ENCODE measurements at regions not wholly inside any gene's neighbourhood (a gene's known extent, or its start where the extent isn't known, plus 50 kb on each side); places are given as distances from the start of the nearest gene placed in this dataset.

DNA sequence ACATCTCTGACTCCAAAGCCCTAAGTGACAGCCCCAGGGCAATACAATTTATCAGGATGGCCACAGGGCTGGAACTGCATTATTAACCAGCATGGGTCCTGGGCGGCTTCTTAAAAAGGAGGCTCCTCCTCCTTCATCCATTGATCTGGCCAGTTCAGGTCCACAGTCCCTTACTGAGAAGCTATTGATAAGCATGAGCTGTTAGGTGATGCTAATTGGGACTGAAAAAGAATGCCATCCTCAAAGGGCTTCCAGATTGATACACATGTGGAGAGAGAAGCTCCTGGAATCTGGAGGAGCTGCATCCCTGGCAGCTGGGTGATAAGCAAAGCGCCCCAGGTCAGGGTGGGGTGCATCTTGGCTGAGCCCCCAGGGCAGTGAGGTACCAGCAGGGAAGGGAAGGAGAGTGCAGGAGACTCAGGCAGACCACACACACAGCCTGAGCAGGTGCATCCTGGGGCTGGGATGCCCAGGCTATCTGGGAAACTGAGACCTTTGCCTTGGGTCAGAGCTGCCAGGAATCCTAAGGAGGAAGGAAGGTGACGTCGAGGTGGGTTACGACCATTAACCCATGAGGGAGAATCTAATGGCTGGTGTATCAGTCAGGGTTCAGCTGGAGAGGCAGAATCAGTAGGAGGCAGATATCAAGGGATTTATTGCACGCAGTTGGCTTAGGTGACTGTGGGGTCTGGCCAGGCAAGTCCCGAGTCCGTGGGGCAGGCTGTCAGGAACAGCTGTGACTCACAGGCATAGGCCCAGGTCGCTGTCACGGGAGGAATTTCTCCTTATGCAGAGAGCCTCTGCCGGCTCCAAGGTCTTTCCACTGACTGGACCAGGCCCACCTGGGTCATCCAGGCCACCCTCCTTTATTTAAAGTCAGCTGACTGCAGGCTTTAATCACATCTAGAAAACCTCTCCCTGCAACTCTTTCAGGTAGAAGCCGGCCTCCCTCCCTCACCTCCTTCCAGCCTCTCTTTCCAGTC is 261.2 kb downstream of the BMP7 start:
- no peak for DNase-seq

DNA sequence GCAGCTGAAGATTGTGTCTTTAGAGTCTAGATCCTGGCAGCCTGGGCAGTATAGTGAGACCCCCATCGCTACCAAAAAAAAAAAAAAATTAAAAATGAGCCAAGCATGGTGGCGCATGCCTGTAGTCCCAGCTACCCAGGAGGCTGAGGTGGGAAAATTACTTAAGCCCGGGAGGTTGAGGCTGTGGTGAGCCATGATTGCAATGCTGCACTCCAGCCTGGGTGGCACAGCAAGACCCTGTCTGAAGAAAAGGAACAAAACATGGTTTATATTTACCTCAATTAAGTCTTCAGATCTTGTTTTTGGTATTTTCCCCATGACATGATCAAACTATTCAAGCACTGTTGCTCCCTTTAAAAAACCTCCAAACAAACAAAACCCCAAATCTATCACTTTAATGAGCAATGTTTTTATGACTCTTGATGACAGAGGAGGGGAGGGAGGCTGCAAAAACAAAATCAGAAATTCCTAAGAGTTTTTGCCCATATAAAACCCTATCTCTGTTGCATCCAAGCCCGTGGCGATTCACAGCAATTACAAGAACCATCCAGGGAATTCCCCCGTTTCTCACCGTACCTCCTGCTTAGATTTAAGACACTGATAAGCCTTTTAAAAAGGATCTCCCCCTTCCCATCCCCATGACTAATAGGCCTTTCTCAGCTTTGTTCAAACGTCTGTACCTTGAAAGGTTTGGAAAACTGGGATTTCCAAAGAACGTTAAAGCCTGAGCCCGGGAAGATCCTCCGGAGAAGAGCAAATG is 259.9 kb downstream of the BMP7 start:
- DNase-seq, result no peak

DNA sequence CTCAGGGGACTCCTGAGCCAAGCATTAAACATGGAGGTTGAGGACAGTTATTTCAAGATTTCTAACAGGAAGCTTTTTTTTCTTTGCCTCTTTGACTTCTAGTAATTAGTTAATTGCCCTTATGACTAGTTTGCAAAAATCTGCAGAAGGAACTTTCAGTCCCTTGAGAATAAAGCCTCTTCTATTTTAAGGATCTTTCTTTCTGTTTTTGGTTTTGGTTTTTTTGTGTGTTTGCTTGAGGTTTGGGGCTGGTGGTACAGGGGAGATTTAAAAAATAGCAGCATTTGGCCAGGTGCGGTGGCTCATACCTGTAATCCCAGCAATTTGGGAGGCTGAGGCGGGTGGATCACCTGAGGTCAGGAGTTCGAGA is 259.3 kb downstream of the BMP7 start:
- no peak for DNase-seq

DNA sequence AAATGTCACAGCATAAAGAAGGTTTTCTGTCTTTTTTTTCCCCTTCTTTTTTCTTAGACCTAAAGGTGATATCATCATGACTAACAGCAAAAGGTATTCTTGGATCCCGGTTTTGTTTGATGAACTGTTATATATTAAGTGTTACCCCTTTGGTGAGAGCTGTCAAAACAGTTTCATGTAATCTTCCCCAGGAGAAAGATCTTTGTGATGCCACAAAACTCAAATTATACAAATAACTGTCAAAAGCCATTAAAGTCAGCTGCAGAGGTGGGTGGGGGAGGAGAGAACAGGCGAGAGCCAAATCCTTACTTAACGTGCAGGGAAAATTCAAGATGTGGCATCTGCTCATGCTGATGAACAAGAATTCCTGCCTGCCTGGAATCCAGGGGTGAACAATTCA is 258.2 kb downstream of the BMP7 start:
- DNase-seq, result no peak

DNA sequence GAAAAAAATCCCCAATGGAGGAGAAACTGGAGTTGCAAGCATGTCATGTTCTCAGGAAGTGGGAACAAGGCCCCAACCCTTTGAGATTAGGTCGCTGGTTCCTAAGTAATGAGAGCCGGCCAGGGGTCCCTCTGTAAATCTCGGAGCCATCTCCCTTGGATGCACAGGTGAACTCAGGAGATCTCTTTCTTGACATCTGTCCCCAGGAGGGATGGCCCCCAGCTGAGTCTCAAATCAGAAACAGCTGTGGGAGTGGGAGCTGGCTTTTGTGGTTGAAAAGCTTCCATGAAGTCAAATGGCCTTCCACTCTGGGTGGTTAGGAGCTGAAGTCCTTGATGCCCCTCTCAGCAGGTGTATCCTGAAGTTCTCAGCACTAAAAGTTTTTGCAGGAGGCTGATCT is 257.1 kb downstream of the BMP7 start:
- no peak for DNase-seq

DNA sequence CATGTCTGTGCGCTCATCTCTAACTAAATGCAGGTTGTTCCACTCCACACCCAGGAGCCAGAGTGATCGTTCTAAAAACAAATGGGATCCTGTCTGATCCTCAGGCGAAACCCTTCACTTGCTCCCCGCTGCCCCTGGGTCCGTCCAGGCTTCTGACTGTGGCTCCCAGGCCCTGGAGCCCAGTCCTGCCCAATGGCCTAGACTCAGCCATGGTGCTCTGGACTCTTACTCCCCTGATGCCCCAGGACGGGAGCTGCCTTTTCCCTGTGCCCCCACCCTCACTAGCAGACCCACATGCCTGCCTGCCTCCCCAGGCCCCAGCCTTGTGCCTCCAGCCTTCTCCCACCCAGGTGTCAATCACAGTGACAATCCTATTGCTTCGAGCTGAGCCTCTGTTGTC is 256.7 kb downstream of the BMP7 start:
- DNase-seq, result no peak

DNA sequence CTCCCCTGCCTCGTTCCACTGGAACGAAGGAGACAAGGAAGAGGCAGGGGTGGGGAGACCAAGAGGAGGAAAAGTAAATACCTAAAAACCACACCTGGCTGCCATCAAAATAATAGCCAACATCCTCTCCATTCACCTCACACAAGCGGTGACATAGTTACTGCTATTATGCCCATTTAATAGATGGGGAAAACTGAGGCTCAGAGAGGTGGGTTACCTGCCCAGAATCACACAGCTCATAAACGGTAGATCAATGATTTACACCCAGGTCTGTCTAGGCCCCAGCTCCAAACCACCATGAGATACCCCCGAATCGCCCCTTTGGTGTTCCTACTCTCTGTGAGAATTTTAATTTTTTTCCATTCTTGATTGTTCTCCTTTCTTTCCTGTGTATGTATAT is 253.8 kb downstream of the BMP7 start:
- DNase-seq, result no peak

DNA sequence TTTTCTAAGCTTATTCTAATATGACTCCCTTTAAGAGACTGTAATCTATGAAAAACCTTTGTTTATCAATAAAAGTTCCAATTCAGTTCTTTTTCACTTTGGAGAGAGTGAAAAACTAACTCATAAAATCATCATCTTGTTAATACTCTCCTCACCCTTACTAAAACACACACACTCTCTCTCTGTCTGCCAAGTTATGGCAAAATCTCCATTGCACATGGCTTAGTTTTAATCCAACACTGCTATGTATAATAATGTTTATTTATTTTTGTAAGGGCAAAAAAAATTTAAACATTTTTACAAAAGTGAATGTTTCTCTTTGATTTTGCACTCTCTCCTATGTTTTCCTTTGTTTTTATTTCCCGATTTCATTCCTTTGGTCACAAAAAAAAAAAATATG is 253.2 kb downstream of the BMP7 start:
- DNase-seq, result no peak

DNA sequence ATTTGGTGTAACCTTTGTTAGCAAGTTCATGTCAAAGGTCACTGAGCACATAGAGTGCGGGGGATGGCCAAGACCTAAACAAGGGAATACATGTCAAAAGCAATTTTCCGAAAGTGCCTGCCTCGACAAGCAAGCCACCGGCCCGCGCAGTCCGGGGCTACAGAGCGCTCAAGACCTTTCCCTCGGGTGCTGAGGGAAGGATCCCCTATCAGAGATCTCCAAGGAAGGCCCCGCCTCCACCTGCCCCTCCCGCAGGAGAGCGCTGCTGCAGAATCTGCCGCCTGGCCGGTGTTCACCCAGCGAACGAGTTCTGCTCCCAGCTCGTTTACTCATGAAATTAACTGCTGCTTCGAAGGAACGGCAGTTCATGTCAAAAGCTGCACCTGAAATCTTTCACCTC is 252.7 kb downstream of the BMP7 start:
- no peak for DNase-seq

DNA sequence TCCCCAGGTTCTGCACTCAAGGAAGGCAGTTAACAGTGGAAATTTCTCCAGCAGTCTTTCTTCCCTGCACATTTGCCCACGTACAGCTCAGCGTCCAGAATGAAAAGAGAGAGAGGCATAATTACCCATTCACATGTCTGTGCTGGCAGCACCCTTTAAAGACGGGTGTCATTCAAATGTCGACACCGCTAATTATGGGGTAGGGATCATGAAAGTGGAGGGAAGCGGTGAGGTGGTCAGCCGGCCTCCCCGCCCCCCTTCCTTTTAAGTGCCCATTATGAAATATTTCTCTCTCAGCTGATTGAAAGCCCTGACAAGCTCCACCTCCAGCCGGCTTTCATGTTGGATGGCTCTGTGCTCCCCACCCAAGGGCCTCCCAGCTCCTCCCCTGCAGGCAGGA is 246.1 kb downstream of the BMP7 start:
- no peak for DNase-seq

DNA sequence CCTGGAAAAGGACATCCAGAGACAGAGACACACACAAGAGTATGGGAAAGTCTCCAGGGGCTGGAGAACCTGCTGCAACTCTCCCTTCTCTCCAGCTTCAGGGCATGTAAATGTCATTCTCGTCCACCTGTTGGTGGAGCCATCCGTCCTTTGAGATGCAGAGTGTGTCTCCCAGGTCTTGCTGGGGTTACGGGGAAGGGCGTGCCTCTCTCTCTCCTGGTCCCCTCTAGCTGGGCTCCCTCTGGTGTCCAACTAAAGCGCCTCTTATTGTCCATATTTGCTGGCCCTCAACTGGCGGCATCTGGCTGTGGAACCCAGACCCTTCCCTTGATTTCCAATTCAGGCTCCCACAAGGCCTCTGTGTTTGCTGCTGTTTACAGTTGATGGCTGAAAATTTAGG is 244.1 kb downstream of the BMP7 start:
- no peak for DNase-seq

DNA sequence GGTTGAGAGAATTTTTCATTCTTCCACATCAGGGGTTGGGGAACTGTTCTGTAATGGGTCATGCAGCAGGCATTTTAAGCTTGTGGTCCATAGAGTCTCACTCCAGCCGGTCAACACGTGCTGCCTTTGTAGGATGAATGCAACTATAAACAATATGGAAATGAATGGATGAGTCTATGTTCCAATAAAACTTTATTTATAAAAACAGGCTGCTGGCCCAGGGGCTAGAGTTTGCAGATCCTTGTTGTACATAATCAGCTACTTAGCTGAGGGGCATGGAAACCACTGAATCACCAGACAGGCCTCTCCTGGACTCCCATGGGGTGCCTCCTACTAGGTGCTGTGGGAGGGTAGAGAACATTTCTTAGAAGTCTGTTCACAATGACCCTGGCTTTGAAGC is 243.4 kb downstream of the BMP7 start:
- DNase-seq, result no peak

DNA sequence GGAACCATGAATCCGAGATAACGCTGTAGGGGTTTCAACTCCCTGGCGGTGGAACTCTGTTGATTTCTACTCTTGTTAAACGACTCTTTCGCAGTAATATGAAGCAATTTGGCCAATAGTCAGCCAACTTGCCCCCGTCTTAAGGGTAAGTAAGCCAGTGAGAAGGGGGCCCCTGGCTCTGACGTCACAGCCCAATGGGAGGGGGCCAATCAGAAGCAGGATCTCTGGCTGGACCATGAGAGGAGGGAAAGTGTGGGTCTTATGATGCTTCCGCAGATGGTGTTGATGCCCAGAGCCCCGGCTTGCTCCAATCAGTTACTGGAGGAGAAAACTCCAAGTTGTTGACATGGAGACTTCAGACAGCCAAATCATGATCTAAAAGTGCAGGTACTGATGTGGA is 242.4 kb downstream of the BMP7 start:
- DNase-seq, result no peak

DNA sequence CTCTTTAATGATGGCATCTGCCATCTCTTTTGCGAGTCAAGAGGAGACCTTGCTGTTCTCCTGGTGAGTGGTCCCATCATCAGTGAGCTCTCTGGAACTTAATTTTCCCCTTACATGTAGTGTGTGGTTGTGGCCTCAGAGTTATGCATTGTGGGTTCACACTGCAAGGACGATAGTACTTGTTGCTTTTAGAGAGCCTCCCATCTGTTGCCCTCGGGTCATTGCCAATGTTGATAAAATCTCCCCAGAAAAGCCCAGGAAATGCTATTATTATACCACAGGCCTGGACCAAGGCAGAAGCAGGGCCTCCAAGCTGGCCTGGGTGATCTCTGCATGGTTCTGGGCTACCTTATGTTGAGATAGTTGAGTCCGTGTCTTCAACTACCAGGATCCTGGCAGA is 241.6 kb downstream of the BMP7 start:
- no peak for DNase-seq

DNA sequence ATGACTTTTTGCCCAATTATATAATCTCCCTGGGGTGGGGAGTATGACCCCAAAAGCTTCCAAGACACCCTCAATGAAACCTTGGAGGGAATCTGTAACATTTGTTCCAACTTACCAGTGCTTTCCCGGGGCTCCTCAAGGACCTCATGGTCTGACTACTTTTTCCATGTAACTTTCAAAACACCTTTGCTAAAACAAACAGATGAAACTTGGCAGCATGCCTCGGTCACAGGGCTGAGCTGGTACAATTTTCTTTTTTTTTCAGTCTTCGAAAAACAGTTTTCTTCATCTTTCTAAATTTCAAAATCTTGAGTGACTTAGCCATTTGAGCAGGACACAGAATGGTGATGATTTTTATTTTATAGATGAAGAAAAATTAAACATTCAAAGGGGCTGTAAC is 241.2 kb downstream of the BMP7 start:
- DNase-seq, result no peak

DNA sequence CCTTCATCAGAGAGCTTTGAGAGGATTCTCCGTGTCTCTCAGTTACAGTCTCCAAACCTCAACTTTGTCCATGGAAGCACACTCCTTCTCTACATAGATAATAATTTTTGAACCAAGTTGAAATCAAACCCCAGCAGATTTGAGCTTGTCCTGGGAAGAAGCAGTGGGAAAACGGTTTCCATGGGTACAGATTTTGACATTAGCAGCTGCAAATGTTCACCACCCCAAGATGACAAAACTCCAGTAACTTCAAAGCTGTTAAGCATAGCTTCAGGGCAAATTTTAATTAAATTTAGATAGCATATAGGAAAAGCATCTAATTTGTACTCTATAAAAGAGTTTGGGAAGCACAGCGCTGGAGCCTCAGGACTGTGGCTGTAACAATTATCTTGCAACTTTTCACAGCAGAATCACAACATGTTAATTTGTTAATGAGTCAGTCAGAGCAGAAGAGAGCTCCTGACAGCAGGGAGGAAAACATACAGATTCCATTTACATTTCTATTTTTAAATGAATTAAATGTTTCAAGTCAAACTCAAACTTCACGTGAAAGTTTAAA is 240.7 kb downstream of the BMP7 start:
- no peak for DNase-seq

DNA sequence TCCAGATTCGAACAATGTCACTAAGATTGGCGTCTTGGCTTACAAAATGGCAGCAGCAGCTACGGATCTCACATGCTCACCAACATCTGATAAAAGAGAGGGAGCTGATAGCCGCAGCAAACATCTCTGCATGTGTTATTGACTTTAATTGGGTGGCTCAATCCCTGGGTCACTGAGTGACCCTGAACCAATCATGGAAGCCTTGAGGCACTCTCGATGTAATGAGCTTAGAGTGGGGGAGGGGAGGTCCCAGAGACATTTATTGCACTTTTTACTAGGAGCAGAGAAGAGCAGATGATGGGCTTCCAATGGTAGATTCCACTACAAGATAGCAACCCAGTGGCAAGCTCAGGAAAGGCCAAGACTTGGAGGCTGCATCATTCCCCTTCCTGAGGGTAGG is 238.7 kb downstream of the BMP7 start:
- no peak for DNase-seq

DNA sequence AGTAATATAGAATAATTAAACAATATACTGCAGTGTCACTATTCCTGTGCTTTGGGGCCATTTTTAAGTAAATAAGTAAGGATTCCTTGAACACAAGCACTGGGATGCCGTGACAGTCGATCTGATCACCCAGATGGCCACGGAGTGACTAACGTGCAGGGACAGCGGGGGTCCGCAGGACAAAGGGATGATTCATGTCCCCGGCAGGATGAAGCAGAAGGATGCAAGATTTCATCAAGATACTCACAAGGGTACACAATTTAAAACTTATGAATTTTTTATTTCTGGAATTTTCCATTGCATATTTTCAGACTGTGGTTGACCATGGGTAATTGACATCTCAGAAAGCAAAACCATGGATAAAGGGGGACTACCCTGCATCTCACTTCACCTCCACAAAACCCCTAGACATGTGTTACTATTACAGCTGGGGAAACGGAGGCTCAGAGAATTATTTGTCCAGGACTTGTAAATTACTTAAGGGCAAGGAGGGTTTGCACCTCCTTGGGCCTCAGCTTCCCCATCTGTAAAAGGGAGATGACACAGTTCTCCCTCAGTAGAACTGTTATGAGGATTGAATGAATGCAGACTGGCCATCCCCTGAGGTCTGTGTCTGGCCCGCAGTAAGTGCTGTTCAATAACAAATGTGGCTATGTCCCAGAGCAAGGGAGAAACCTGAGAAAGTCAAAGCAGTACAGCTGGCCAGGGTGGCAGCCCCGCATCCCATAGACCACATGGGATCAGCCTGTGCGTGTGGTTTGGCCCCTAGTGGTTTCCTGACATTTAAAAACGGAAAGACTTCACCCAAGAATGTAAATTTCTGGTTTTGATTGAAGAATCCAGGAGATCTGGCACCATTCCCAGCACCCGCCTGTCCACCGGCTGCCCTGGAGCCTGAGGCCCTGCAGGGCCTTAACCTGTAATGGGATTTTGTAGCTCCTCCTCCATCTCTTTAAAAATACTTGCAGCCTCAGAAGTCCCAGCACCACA is 235.5 kb downstream of the BMP7 start:
- DNase-seq, result no peak

DNA sequence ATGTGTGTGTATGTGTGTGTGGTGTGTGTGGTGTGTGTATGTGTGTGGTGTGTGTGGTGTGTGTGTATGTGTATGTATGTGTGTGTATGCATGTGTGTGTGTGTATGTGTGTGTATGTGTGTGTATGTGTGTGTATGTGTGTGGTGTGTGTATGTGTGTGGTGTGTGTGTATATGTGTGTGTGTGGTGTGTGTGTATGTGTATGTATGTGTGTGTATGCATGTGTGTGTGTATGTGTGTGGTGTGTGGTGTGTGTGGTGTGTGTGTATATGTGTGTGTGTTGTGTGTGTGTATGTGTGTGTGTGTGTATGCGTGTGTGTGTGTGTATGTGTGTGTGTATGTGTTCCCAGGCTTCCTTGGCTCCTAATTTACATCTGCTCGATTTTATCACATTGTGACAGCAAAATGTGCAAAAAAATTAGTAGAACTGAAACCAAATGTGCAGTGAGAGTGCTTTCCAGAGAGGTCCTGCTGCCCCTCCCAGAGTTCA is 234.5 kb downstream of the BMP7 start:
- DNase-seq, result no peak

DNA sequence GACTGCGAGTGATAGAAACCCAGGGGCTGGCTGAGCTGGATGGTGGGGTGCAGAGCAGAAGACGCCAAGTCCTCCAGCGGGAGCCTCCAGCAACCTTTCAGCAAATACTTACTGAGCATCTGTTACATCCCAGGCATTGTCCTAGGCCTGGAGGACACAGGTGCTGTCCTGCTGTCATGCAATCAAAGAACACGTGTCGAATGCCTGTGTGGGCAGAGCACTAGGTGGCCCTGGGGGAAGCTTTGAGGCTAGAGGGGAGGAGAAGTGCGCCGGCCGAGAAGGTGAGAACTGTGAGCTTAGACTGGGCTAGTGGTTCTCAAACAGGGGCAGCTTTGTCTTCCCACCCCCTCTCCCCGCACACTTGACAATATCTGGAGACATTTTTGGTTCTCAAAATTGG is 233.6 kb downstream of the BMP7 start:
- DNase-seq, result no peak

DNA sequence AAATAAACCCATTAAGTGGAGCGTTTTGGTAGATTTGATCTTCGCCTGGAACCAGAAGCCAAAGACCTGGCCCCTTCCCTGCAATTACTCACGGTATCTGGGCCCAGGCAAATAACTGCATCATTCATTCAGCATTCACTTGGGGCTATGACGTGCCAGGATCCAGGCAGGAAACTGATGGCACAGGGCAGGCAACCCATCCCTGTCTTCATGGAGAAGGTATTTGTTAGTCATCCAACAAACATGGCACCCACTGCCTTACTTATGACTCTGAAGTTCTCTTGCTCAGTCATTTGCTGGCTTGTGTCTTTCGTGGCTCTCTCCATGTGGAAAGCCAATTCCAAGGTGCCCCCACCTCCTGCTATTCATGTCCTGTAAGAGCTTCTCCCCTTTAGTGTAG is 232.4 kb downstream of the BMP7 start:
- DNase-seq, result no peak

DNA sequence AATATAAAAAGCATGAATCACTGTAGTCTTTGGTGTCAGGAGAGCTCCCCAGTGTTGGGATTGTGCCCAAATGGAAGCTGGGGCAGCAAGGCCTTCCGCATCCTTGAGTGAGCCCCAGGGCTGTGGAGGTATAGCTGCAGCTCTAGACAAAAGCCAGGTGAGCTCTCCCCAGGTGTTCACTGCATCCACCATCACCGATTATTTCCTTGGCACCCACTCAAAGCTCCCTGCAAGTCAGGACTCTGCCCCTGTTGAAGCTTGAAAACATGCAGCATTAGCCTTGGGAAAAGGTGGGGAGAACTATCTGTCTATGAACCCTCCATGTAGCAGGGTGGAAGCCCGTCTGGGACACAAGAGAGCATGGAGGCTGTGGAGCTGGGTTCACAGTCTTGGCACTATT is 228.8 kb downstream of the BMP7 start:
- DNase-seq, result no peak
